Tibial nerve (tissue), 4 donors: ENCODE measurements at regions not wholly inside any gene's neighbourhood (a gene's known extent, or its start where the extent isn't known, plus 50 kb on each side); places are given as distances from the start of the nearest gene placed in this dataset.

ENCODE experiments used
- EP300 ChIP-seq, 2 donors: sonication (generic); formaldehyde crosslinking; IDR thresholded peaks; one replicate each; pipeline ENCODE4 v1.6.1; 2017; ENCODE audit warnings: antibody characterized with exemption in 2 of 2, mild to moderate bottlenecking in 1 of 2
- POLR2A ChIP-seq, 2 donors: fragments of 450-650 bp; IDR thresholded peaks; one replicate each; pipeline ENCODE4 v1.6.1; 2017; ENCODE audit warnings: antibody characterized with exemption in 2 of 2, mild to moderate bottlenecking in 2 of 2, moderate library complexity in 2 of 2
- TF ChIP-seq, protein P1 (sequence below), 5 experiments: fragments of 200-600 bp in 3 of 5; fragments of 450-650 bp in 2 of 5; sonication (generic) in 3 of 5; IDR thresholded peaks; one replicate each; pipeline ENCODE4 v1.5.1; 2016 to 2019; ENCODE audit warnings: antibody characterized with exemption in 5 of 5, mild to moderate bottlenecking in 3 of 5, moderate library complexity in 2 of 5

DNA sequence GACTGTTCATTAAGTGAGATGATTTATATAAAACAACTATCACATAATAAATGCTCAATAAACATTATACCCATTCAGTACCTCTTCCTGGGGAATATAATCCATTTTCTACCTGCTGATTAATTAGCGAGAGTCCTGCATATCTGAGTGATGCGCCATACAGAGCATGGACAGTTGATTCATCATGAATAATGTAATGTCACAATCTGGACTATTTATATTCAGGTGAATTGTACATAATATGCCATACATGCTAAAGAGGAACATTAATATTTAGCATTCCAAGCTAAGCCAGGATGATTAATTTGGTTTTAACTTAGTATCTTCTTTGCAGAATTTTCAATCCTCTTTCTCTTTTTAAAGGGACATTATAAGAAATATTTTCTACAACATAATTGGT is 362.0 kb upstream of the XYLT1 start:
- no peak for TF ChIP-seq EP300 (IDR thresholded peaks at IDR 0.05)
- TF ChIP-seq POLR2A (IDR thresholded peaks at IDR 0.05) = no peak
- TF ChIP-seq, protein P1, sequence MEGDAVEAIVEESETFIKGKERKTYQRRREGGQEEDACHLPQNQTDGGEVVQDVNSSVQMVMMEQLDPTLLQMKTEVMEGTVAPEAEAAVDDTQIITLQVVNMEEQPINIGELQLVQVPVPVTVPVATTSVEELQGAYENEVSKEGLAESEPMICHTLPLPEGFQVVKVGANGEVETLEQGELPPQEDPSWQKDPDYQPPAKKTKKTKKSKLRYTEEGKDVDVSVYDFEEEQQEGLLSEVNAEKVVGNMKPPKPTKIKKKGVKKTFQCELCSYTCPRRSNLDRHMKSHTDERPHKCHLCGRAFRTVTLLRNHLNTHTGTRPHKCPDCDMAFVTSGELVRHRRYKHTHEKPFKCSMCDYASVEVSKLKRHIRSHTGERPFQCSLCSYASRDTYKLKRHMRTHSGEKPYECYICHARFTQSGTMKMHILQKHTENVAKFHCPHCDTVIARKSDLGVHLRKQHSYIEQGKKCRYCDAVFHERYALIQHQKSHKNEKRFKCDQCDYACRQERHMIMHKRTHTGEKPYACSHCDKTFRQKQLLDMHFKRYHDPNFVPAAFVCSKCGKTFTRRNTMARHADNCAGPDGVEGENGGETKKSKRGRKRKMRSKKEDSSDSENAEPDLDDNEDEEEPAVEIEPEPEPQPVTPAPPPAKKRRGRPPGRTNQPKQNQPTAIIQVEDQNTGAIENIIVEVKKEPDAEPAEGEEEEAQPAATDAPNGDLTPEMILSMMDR (IDR thresholded peaks at IDR 0.05) = no peak
